Peyer's patch (tissue), 4 donors: ENCODE measurements at regions not wholly inside any gene's neighbourhood (a gene's known extent, or its start where the extent isn't known, plus 50 kb on each side); places are given as distances from the start of the nearest gene placed in this dataset.

Experiments used
- POLR2A ChIP-seq, 2 donors: fragments of 450-650 bp; IDR thresholded peaks; one replicate each; pipeline ENCODE4 v1.5.1; 2017; ENCODE audit warnings: antibody characterized with exemption in 2 of 2, mild to moderate bottlenecking in 2 of 2, moderate library complexity in 2 of 2
- TF ChIP-seq, protein P1 (sequence below), 6 experiments: fragments of 450-650 bp in 4 of 6; fragments of 200-600 bp in 2 of 6; sonication (generic) in 1 of 6; IDR thresholded peaks; one replicate each; pipeline ENCODE4 v1.5.1; 2017 to 2019; ENCODE audit warnings: antibody characterized with exemption in 6 of 6, mild to moderate bottlenecking in 3 of 6, moderate library complexity in 1 of 6

DNA sequence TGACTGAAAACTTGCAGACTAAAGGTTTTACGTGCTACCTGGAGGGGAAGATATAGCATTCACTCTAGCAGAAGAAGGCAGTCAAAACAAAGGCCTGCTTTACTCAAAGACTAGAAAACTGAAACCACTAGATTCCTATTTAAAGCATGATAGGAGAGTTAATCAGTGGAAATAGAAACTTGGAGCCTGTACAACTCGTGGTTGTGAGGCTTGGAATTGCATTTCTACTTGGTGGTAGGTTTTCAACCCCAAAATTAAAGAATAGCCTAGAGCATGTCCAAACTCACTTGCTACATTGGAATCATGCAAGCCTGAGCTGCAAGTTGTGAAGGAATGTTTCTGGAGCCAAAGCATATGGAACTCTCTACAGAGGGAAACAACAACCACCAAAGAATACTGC is 1526.4 kb upstream of the NUDT12 start:
- TF ChIP-seq, protein P1, sequence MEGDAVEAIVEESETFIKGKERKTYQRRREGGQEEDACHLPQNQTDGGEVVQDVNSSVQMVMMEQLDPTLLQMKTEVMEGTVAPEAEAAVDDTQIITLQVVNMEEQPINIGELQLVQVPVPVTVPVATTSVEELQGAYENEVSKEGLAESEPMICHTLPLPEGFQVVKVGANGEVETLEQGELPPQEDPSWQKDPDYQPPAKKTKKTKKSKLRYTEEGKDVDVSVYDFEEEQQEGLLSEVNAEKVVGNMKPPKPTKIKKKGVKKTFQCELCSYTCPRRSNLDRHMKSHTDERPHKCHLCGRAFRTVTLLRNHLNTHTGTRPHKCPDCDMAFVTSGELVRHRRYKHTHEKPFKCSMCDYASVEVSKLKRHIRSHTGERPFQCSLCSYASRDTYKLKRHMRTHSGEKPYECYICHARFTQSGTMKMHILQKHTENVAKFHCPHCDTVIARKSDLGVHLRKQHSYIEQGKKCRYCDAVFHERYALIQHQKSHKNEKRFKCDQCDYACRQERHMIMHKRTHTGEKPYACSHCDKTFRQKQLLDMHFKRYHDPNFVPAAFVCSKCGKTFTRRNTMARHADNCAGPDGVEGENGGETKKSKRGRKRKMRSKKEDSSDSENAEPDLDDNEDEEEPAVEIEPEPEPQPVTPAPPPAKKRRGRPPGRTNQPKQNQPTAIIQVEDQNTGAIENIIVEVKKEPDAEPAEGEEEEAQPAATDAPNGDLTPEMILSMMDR (IDR thresholded peaks at IDR 0.05) = no peak
- no peak for TF ChIP-seq POLR2A (IDR thresholded peaks at IDR 0.05)
